HUES6 (cell line): ENCODE measurements at regions not wholly inside any gene's neighbourhood (a gene's known extent, or its start where the extent isn't known, plus 50 kb on each side); places are given as distances from the start of the nearest gene placed in this dataset.

ENCODE experiments used
- H3K27ac ChIP-seq: 2 replicates; pipeline ENCODE4 v1.7.0; 2013; ENCODE audit warnings: low read depth, mild to moderate bottlenecking, low read length, inconsistent platforms
- H3K27me3 ChIP-seq: 2 replicates; pipeline ENCODE4 v1.6.1; 2013; ENCODE audit warnings: low read length; ENCODE audit not compliant: control insufficient read depth, insufficient read depth
- H3K36me3 ChIP-seq: 2 replicates; pipeline ENCODE4 v1.6.1; 2013; ENCODE audit warnings: low read length; ENCODE audit not compliant: control insufficient read depth, insufficient read depth
- H3K4me1 ChIP-seq: 2 replicates; pipeline ENCODE4 v1.6.1; 2013; ENCODE audit warnings: low read length; ENCODE audit not compliant: control insufficient read depth, insufficient read depth
- H3K4me3 ChIP-seq: 2 replicates; pipeline ENCODE4 v1.5.1; 2013; ENCODE audit warnings: low read depth, low read length
- H3K9ac ChIP-seq: one replicate; pipeline ENCODE4 v1.6.1; 2013; ENCODE audit warnings: mild to moderate bottlenecking, low read length
- H3K9me3 ChIP-seq: 2 replicates; pipeline ENCODE4 v1.6.1; 2013; ENCODE audit warnings: low read depth, low read length; ENCODE audit not compliant: control insufficient read depth, insufficient read depth

- no peak overlapping the region for H3K27ac ChIP-seq
- H3K4me3 ChIP-seq = no peak overlapping the region
- no peaks in the 10 kb centered on the region for H3K9me3 ChIP-seq
- H3K9ac ChIP-seq = no peak overlapping the region
- H3K27me3 ChIP-seq = no peaks in the 10 kb centered on the region
- peaks cover 16% of the 10 kb centered on the region for H3K4me1 ChIP-seq
- H3K36me3 ChIP-seq = peaks cover 4% of the 10 kb centered on the region; the same call in 1 of the 2 replicates
Measured at GRCh38 chr14:71481021-71481654, 451.1 kb upstream of the RGS6 start.

- Histone ChIP-seq H3K4me1 (peaks cover 22% of the 10 kb centered on the region), H3K9me3 (no peaks in the 10 kb centered on the region), H3K27ac (no peak overlapping the region), H3K4me3 (no peak overlapping the region), H3K9ac (no peak overlapping the region), H3K36me3 (peaks cover 4% of the 10 kb centered on the region; the same call in 1 of the 2 replicates), H3K27me3 (no peaks in the 10 kb centered on the region)
Measured at GRCh38 chr14:71482671-71483070, 449.6 kb upstream of the RGS6 start.

DNA sequence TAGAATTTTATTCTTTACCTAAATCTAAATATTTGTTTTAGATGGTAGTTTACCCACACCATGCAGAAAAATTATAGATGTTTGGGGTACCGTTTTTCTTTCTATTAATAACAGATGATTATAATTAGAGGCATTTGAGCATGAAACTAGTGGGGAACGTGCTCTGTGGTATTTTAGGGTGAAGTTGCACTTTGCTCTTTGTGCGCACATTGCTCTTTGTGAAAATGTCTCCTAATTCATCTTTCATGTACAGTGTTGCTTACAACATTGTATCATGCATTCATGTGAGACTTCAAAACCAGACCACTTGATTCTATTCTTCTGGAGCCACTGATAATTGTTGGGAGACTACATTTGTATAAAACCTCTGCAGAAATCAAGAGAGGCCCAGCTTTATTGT lies 449.1 kb upstream of the RGS6 start:
- H3K9ac ChIP-seq = no peak overlapping the region
- no peaks in the 10 kb centered on the region for H3K27me3 ChIP-seq
- H3K36me3 ChIP-seq = peaks cover 4% of the 10 kb centered on the region; the same call in 1 of the 2 replicates
- no peak overlapping the region for H3K27ac ChIP-seq
- no peaks in the 10 kb centered on the region for H3K9me3 ChIP-seq
- peaks cover 22% of the 10 kb centered on the region for H3K4me1 ChIP-seq
- H3K4me3 ChIP-seq = no peak overlapping the region

- Histone ChIP-seq H3K27me3 (no peaks in the 10 kb centered on the region), H3K27ac (no peak overlapping the region), H3K4me1 (peaks cover 27% of the 10 kb centered on the region), H3K9ac (no peak overlapping the region), H3K36me3 (peaks cover 4% of the 10 kb centered on the region; the same call in 1 of the 2 replicates), H3K4me3 (no peak overlapping the region), H3K9me3 (no peaks in the 10 kb centered on the region)
Measured at GRCh38 chr14:71485833-71486232, 446.4 kb upstream of the RGS6 start.

DNA sequence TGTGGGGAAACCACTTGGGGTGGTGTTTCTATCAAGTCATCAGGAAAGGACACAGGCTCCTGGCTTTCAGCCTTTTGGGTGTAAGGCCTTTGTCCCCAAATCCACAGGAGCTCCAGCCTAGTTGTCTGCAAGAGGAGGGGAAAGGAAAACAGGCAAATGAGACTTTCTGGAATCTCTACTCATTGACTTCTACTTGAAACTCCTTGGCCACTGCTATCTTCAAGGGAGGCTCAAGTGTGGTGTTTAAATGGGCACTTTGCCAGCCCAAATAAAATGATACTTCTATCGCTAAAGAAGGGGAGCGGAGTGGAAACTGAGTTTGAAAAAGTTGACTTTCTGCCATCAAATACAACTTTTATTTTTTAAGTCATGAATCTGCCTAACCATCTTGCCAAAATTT lies 445.9 kb upstream of the RGS6 start:
- H3K9ac ChIP-seq = no peak overlapping the region
- no peak overlapping the region for H3K27ac ChIP-seq
- peaks cover 23% of the 10 kb centered on the region for H3K4me1 ChIP-seq
- H3K9me3 ChIP-seq = no peaks in the 10 kb centered on the region
- H3K27me3 ChIP-seq = no peaks in the 10 kb centered on the region
- H3K4me3 ChIP-seq = no peak overlapping the region
- peaks cover 4% of the 10 kb centered on the region; the same call in 1 of the 2 replicates for H3K36me3 ChIP-seq

- Histone ChIP-seq H3K4me1 (peaks cover 17% of the 10 kb centered on the region), H3K36me3 (peaks cover 4% of the 10 kb centered on the region; the same call in 1 of the 2 replicates), H3K27ac (no peak overlapping the region), H3K27me3 (no peaks in the 10 kb centered on the region), H3K9ac (no peak overlapping the region), H3K9me3 (no peaks in the 10 kb centered on the region), H3K4me3 (no peak overlapping the region)
Measured at GRCh38 chr14:71487449-71487848, 444.8 kb upstream of the RGS6 start.

- Histone ChIP-seq H3K36me3 (peaks cover 4% of the 10 kb centered on the region; the same call in 1 of the 2 replicates), H3K27ac (no peak overlapping the region), H3K9ac (no peak overlapping the region)
Measured at GRCh38 chr14:71487941-71488340, 444.3 kb upstream of the RGS6 start.

DNA sequence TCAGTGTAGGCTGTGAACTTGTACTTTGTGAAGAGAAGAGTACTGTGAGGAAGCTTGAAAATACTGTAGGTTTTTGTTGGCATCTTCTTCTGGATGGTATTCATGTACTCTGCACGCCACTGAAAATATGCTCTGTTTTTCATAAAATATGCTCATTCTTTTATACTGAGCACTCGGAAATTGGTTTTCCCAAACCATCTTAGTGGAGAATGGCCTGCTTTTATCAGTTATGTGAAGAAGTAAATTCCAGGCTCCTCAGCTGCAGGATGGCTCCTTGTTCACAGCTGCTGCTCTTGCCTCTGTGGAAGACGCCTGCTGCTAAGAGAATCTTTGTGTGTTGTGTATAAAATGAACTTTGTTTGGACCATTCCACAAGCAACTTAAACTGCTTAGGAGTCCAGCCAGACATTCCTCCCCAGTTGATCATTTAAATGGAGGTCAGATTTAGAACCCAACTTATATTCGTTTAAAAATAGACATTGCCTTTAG lies 443.5 kb upstream of the RGS6 start:
- H3K9me3 ChIP-seq = no peaks in the 10 kb centered on the region
- H3K27me3 ChIP-seq = no peaks in the 10 kb centered on the region
- no peak overlapping the region for H3K27ac ChIP-seq
- H3K36me3 ChIP-seq = peaks cover 2% of the 10 kb centered on the region; the same call in 1 of the 2 replicates
- H3K9ac ChIP-seq = no peak overlapping the region
- no peak overlapping the region for H3K4me3 ChIP-seq
- H3K4me1 ChIP-seq = peaks cover 17% of the 10 kb centered on the region

More at GRCh38 chr14:71487941-71488340, 444.3 kb upstream of the RGS6 start:
- H3K4me3 ChIP-seq = no peak overlapping the region
- H3K9me3 ChIP-seq = no peaks in the 10 kb centered on the region
- no peaks in the 10 kb centered on the region for H3K27me3 ChIP-seq
- peaks cover 17% of the 10 kb centered on the region for H3K4me1 ChIP-seq

- Histone ChIP-seq H3K9me3 (no peaks in the 10 kb centered on the region), H3K27me3 (no peaks in the 10 kb centered on the region), H3K4me3 (no peak overlapping the region), H3K27ac (no peak overlapping the region), H3K4me1 (peaks cover 17% of the 10 kb centered on the region), H3K9ac (no peak overlapping the region), H3K36me3 (no peaks in the 10 kb centered on the region)
Measured at GRCh38 chr14:71489742-71490141, 442.5 kb upstream of the RGS6 start.

GRCh38 chr14:71491931-71492330 lies 440.3 kb upstream of the RGS6 start:
- Histone ChIP-seq H3K27me3 (no peaks in the 10 kb centered on the region), H3K36me3 (no peaks in the 10 kb centered on the region), H3K4me3 (no peak overlapping the region), H3K9me3 (no peaks in the 10 kb centered on the region), H3K27ac (no peak overlapping the region), H3K9ac (no peak overlapping the region), H3K4me1 (peaks cover 15% of the 10 kb centered on the region)

GRCh38 chr14:71492346-71492745 lies 439.9 kb upstream of the RGS6 start:
- H3K9me3 ChIP-seq = no peaks in the 10 kb centered on the region
- no peak overlapping the region for H3K9ac ChIP-seq
- H3K27ac ChIP-seq = no peak overlapping the region

More at GRCh38 chr14:71492346-71492745, 439.9 kb upstream of the RGS6 start:
- Histone ChIP-seq H3K36me3 (no peaks in the 10 kb centered on the region), H3K4me3 (no peak overlapping the region), H3K4me1 (peaks cover 11% of the 10 kb centered on the region; the same call in 1 of the 2 replicates), H3K27me3 (no peaks in the 10 kb centered on the region)
